Activated T-helper 17 cell treated with anti-CD3 and anti-CD28 coated beads, Interleukin-2, amount 50 U/mL, for 72 hours (primary cell): ENCODE measurements at regions not wholly inside any gene's neighbourhood (a gene's known extent, or its start where the extent isn't known, plus 50 kb on each side); places are given as distances from the start of the nearest gene placed in this dataset.

Source experiments
- ATAC-seq: fragments of 150-1000 bp; cut with Tn5 transposase; replicated peaks from 2 replicates; pipeline ENCODE4 v1.10.0; 2021; ENCODE audit warnings: mild to moderate bottlenecking, moderate library complexity
- H3K27ac Mint-ChIP-seq: one replicate; pipeline ENCODE4 v1.8.0; 2022; ENCODE audit warnings: mixed read lengths
- H3K27me3 Mint-ChIP-seq: one replicate; pipeline ENCODE4 v1.8.0; 2022; ENCODE audit warnings: mixed read lengths
- H3K36me3 Mint-ChIP-seq: one replicate; pipeline ENCODE4 v1.8.0; 2022; ENCODE audit warnings: low read depth, mild to moderate bottlenecking, mixed read lengths
- H3K4me1 Mint-ChIP-seq: one replicate; pipeline ENCODE4 v1.8.0; 2022; ENCODE audit warnings: mixed read lengths
- H3K4me3 Mint-ChIP-seq: one replicate; pipeline ENCODE4 v1.8.0; 2022; ENCODE audit warnings: mild to moderate bottlenecking, mixed read lengths
- H3K9me3 Mint-ChIP-seq: one replicate; pipeline ENCODE4 v1.8.0; 2022; ENCODE audit warnings: mixed read lengths

GRCh38 chr13:109476001-109476400 lies 310.4 kb downstream of the IRS2 start:
- Mint-ChIP-seq H3K4me1 (no peaks in the 10 kb centered on the region), H3K27me3 (peaks cover 12% of the 10 kb centered on the region), H3K36me3 (no peaks in the 10 kb centered on the region), H3K4me3 (no peak overlapping the region), H3K9me3 (no peaks in the 10 kb centered on the region), H3K27ac (no peak overlapping the region)
- no peak for ATAC-seq

- Mint-ChIP-seq H3K4me1 (no peaks in the 10 kb centered on the region), H3K27me3 (peaks cover 13% of the 10 kb centered on the region), H3K9me3 (peaks cover 3% of the 10 kb centered on the region), H3K36me3 (no peaks in the 10 kb centered on the region), H3K4me3 (no peak overlapping the region), H3K27ac (no peak overlapping the region)
- ATAC-seq = no peak
These were observed 318.3 kb downstream of the IRS2 start for GRCh38 chr13:109468123-109468522.

- Mint-ChIP-seq H3K27me3 (peaks cover 7% of the 10 kb centered on the region), H3K9me3 (peaks cover 7% of the 10 kb centered on the region), H3K27ac (no peak overlapping the region), H3K4me1 (no peaks in the 10 kb centered on the region), H3K4me3 (no peak overlapping the region), H3K36me3 (no peaks in the 10 kb centered on the region)
- no peak for ATAC-seq
These were observed 321.2 kb downstream of the IRS2 start for GRCh38 chr13:109465148-109465547.

DNA sequence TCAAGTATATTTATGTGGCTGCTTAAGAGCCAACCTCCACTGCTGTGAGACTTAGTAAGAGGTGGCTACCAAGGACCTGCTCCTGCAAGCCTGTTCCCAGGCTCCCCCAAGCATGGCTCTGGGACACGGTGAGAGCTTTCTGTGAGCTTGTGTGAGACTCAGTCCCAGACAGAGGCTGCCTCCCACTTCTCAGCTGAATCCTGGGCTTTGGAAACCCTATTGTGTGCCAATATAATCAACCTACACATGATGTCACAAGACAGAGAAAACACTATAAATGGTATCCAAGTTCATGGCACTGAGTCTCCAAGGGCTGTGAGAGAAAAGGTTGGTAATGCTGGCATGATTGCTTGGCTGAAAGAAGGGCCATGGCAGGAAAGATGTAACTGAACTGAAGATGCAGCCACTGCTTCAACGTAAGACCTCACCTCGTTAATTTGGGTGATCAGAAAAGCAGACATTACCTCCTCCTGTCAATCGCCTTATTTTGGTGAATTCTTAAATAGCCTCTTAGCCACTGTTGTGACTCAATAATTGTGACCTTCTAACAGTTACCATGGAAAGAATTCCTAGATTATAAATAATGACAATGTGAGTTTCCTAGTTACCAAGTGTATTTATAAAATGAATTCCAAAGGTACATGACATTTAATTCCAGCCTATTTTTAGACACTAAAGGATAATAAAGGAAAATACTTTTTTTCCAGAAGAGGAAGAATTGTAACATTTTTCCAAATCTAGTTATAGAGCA lies 332.0 kb downstream of the IRS2 start:
- H3K36me3 Mint-ChIP-seq = no peaks in the 10 kb centered on the region
- ATAC-seq = no peak
- no peak overlapping the region for H3K4me3 Mint-ChIP-seq
- H3K9me3 Mint-ChIP-seq = peaks cover 8% of the 10 kb centered on the region
- no peaks in the 10 kb centered on the region for H3K4me1 Mint-ChIP-seq
- no peak overlapping the region for H3K27ac Mint-ChIP-seq
- H3K27me3 Mint-ChIP-seq = peaks cover 8% of the 10 kb centered on the region

DNA sequence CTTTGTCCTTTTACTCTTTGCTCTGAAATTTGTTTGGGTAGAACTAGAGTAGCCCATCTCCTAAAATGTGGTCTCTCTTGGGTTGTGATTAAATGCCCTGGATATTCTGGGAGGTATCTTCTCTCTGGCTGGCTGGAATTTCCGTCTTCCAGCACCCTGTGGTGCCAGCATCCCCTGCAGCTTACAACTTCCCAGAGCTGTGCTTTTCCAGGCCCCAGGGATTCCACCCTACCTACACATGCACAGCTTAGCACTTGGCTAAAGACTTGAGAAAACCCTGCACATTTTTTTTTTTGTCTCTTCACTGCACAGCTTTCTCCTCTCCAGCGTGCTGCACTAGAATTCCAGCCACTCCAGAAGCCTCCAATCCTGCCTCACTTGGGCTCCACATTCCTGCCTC lies 334.7 kb downstream of the IRS2 start:
- Mint-ChIP-seq H3K9me3 (peaks cover 8% of the 10 kb centered on the region), H3K36me3 (no peaks in the 10 kb centered on the region), H3K27me3 (peaks cover 11% of the 10 kb centered on the region), H3K4me3 (no peak overlapping the region), H3K4me1 (no peaks in the 10 kb centered on the region), H3K27ac (no peak overlapping the region)
- ATAC-seq = no peak

GRCh38 chr13:109448629-109449028 lies 337.8 kb downstream of the IRS2 start:
- peaks cover 10% of the 10 kb centered on the region for H3K27me3 Mint-ChIP-seq
- H3K9me3 Mint-ChIP-seq = peaks cover 4% of the 10 kb centered on the region
- no peaks in the 10 kb centered on the region for H3K4me1 Mint-ChIP-seq
- H3K4me3 Mint-ChIP-seq = no peak overlapping the region
- ATAC-seq = no peak
- no peak overlapping the region for H3K27ac Mint-ChIP-seq
- H3K36me3 Mint-ChIP-seq = no peaks in the 10 kb centered on the region

GRCh38 chr13:109447667-109448066 lies 338.7 kb downstream of the IRS2 start:
- no peak for ATAC-seq
- H3K36me3 Mint-ChIP-seq = no peaks in the 10 kb centered on the region
- no peak overlapping the region for H3K4me3 Mint-ChIP-seq
- no peak overlapping the region for H3K27ac Mint-ChIP-seq
- H3K27me3 Mint-ChIP-seq = peaks cover 10% of the 10 kb centered on the region
- no peaks in the 10 kb centered on the region for H3K9me3 Mint-ChIP-seq
- H3K4me1 Mint-ChIP-seq = no peaks in the 10 kb centered on the region

DNA sequence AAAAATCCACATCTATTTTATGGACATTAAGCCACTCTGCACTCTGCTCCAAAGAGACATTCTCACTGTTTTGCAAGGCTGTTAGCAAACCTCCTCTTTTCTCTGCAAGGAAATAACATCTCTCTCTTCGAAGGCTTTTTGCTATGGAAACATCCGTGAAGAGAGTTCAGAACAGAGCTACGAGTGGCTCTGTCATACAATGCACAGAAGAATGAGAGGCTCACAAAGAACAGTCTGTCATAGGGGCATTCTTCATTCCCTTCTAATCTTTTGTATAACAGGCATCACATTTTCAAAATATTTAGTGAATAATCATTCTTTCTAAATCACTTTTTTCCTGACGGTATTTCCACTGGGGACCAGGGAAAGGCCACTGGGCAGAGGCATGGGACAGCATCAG lies 346.1 kb downstream of the IRS2 start:
- Mint-ChIP-seq H3K36me3 (no peaks in the 10 kb centered on the region), H3K27me3 (peaks cover 4% of the 10 kb centered on the region), H3K4me3 (no peak overlapping the region), H3K27ac (no peak overlapping the region), H3K9me3 (peaks cover 5% of the 10 kb centered on the region), H3K4me1 (no peaks in the 10 kb centered on the region)
- no peak for ATAC-seq

- ATAC-seq = no peak
- no peaks in the 10 kb centered on the region for H3K36me3 Mint-ChIP-seq
These were observed 346.6 kb downstream of the IRS2 start for GRCh38 chr13:109439813-109440212.

GRCh38 chr13:109436841-109437240 lies 349.5 kb downstream of the IRS2 start:
- Mint-ChIP-seq H3K4me3 (no peak overlapping the region), H3K9me3 (peaks cover 10% of the 10 kb centered on the region), H3K36me3 (no peaks in the 10 kb centered on the region), H3K27me3 (peaks cover 14% of the 10 kb centered on the region), H3K4me1 (no peaks in the 10 kb centered on the region), H3K27ac (no peak overlapping the region)
- no peak for ATAC-seq

More at GRCh38 chr13:109439813-109440212, 346.6 kb downstream of the IRS2 start:
- H3K9me3 Mint-ChIP-seq = peaks cover 5% of the 10 kb centered on the region
- H3K4me1 Mint-ChIP-seq = no peaks in the 10 kb centered on the region
- no peak overlapping the region for H3K4me3 Mint-ChIP-seq
- H3K27me3 Mint-ChIP-seq = peaks cover 4% of the 10 kb centered on the region
- no peak overlapping the region for H3K27ac Mint-ChIP-seq

- no peak for ATAC-seq
- Mint-ChIP-seq H3K27me3 (peaks cover 14% of the 10 kb centered on the region), H3K9me3 (peaks cover 10% of the 10 kb centered on the region), H3K36me3 (no peaks in the 10 kb centered on the region), H3K4me1 (no peaks in the 10 kb centered on the region), H3K4me3 (no peak overlapping the region), H3K27ac (no peak overlapping the region)
These were observed 350.2 kb downstream of the IRS2 start for GRCh38 chr13:109436055-109436622.

GRCh38 chr13:109431217-109431616 lies 355.2 kb downstream of the IRS2 start:
- H3K36me3 Mint-ChIP-seq = no peaks in the 10 kb centered on the region
- H3K27me3 Mint-ChIP-seq = peaks cover 21% of the 10 kb centered on the region
- peaks cover 10% of the 10 kb centered on the region for H3K9me3 Mint-ChIP-seq
- H3K4me1 Mint-ChIP-seq = no peaks in the 10 kb centered on the region
- H3K4me3 Mint-ChIP-seq = no peak overlapping the region
- no peak overlapping the region for H3K27ac Mint-ChIP-seq
- no peak for ATAC-seq

- H3K4me1 Mint-ChIP-seq = no peaks in the 10 kb centered on the region
These were observed 358.2 kb downstream of the IRS2 start for GRCh38 chr13:109428146-109428545.

DNA sequence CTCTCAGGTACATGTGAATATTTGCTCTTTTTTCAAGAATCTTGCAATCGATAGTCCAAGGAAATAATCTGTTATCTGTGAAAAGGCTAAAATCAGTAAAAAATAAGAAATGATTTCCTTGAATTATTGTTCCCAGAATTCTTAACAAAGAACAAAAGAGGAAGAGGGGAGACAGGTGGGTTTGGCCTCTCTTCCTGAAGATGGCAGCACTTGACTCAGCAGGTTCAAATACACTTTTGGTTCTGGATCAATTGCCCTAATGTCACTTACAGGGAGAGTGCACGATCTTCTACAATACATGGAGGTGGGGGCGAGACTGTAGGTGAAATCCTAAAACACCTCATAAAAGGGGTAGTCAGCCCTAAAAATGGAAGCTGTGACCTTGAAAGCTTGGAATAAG lies 358.7 kb downstream of the IRS2 start:
- no peak overlapping the region for H3K4me3 Mint-ChIP-seq
- H3K27ac Mint-ChIP-seq = no peak overlapping the region
- no peaks in the 10 kb centered on the region for H3K4me1 Mint-ChIP-seq
- H3K27me3 Mint-ChIP-seq = peaks cover 11% of the 10 kb centered on the region
- no peaks in the 10 kb centered on the region for H3K36me3 Mint-ChIP-seq
- no peak for ATAC-seq
- no peaks in the 10 kb centered on the region for H3K9me3 Mint-ChIP-seq

More at GRCh38 chr13:109428146-109428545, 358.2 kb downstream of the IRS2 start:
- H3K9me3 Mint-ChIP-seq = peaks cover 2% of the 10 kb centered on the region
- no peak overlapping the region for H3K27ac Mint-ChIP-seq
- H3K27me3 Mint-ChIP-seq = peaks cover 9% of the 10 kb centered on the region
- H3K36me3 Mint-ChIP-seq = no peaks in the 10 kb centered on the region
- ATAC-seq = no peak
- no peak overlapping the region for H3K4me3 Mint-ChIP-seq

GRCh38 chr13:109427148-109427547 lies 359.2 kb downstream of the IRS2 start:
- no peak overlapping the region for H3K4me3 Mint-ChIP-seq
- no peaks in the 10 kb centered on the region for H3K4me1 Mint-ChIP-seq
- ATAC-seq = no peak
- H3K9me3 Mint-ChIP-seq = no peaks in the 10 kb centered on the region
- H3K27ac Mint-ChIP-seq = no peak overlapping the region
- no peaks in the 10 kb centered on the region for H3K36me3 Mint-ChIP-seq
- H3K27me3 Mint-ChIP-seq = peaks cover 14% of the 10 kb centered on the region
